ENCODE measurements at regions not wholly inside any gene's neighbourhood (a gene's known extent, or its start where the extent isn't known, plus 50 kb on each side); places are given as distances from the start of the nearest gene placed in this dataset.

DNA sequence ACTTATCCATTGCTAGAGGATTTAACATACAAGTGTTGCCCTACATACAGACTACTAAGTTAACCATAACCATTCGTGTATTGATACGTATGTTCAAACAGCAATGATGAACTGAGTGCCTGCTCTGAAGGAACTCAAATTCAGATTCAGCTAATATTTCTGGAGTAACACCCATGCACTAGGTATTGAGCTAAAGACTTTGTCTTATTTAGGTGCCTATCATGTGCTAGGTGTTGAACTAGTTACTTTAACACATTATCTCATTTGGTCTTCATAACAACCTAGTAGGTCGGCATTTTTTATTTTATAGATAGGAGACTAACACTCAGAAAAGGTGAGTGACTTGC lies 160.0 kb downstream of the LTN1 start:
- Histone ChIP-seq H3K36me3 (ENCODE audit: control insufficient read depth in 1 of 2, insufficient read depth in 2 of 2, low read length in 1 of 2) (no peaks in the 10 kb centered on the region), H3K27me3 (ENCODE audit: control insufficient read depth in 1 of 2, insufficient read depth in 2 of 2, low read length in 1 of 2) (no peaks in the 10 kb centered on the region), H3K27ac (ENCODE audit: low read depth in 1 of 2, low read length in 2 of 2) (no peak overlapping the region), H3K9me3 (ENCODE audit: control insufficient read depth, low read length) (no peaks in the 10 kb centered on the region), H3K4me3 (ENCODE audit: low read length in 2 of 2) (no peak overlapping the region), H3K4me1 (ENCODE audit: control insufficient read depth in 1 of 2, insufficient read depth in 2 of 2, low read length in 2 of 2) (no peaks in the 10 kb centered on the region)
- 94 to 97% methylated on average over 3 of the region's 3 CpGs for WGBS, 2 donors
- DNase-seq = no peak
- ATAC-seq (ENCODE audit: low FRiP score) = no peak
- intact Hi-C loops (cut with DNase I) = no loop called here

DNA sequence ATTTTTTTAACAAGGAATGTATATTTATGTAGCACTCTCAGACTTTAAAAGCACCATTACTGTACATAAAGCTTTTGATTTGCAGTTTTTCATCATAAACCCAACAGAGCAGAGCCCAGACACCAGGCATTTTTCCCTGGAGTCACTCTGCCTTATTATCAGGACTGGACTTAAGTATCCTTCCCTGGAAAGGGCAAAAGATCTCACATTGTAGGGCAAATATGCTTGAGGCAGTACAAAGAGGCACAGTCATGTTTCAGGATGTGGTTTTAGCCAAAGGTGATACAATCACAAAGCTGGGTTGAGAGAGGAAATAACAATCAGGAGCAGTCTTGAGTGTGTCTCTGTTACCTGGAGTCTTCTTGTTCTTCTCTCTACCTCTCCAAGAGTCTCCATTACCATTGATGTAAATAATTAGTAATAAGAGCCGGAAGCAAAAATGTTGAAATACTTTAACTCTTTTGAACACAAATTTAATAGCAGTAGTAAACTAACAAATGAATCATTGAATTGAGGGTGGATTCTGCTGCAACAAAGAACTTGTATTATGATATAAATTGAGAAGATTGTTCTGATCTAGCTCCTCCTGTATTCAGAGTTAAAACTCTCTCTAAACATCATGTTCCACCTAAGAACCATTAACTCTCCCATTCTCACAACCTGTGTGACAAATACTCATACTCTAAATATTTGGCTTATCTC lies 160.5 kb downstream of the LTN1 start:
- no peak for DNase-seq
- Histone ChIP-seq H3K4me3 (ENCODE audit: low read length in 2 of 2) (no peak overlapping the region), H3K36me3 (ENCODE audit: control insufficient read depth in 1 of 2, insufficient read depth in 2 of 2, low read length in 1 of 2) (no peaks in the 10 kb centered on the region), H3K27ac (ENCODE audit: low read depth in 1 of 2, low read length in 2 of 2) (no peak overlapping the region), H3K9me3 (ENCODE audit: control insufficient read depth, low read length) (no peaks in the 10 kb centered on the region), H3K4me1 (ENCODE audit: control insufficient read depth in 1 of 2, insufficient read depth in 2 of 2, low read length in 2 of 2) (no peaks in the 10 kb centered on the region), H3K27me3 (ENCODE audit: control insufficient read depth in 1 of 2, insufficient read depth in 2 of 2, low read length in 1 of 2) (no peaks in the 10 kb centered on the region)
- intact Hi-C loops (cut with DNase I) = no loop called here
- 80 to 94% methylated on average over 1 of the region's 1 CpG for WGBS, 2 donors
- ATAC-seq (ENCODE audit: low FRiP score) = no peak

DNA sequence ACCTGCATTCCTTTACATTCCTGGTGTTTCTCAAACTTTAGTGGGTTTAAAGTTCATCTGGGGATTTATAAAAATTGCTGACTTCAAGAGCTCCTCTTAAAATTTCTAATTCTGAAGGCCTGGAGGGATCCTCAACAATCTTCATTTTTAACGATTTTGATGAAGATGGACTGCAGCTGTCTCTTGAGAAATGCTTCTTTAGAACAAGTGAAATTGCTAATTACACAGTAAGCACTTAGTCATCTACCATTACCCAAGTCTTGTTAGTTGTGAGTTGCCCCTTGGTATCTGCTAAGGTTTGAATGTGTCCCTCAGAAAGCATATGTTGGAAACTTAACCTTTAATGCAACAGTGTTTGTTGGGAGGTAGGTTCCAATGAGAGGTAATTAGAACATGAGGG lies 163.7 kb downstream of the LTN1 start:
- H3K9me3 ChIP-seq (ENCODE audit: control insufficient read depth, low read length) = no peaks in the 10 kb centered on the region
- H3K36me3 ChIP-seq (ENCODE audit: control insufficient read depth in 1 of 2, insufficient read depth in 2 of 2, low read length in 1 of 2) = no peaks in the 10 kb centered on the region
- no peak for ATAC-seq (ENCODE audit: low FRiP score)
- H3K4me3 ChIP-seq (ENCODE audit: low read length in 2 of 2) = no peak overlapping the region
- no peak overlapping the region for H3K27ac ChIP-seq (ENCODE audit: low read depth in 1 of 2, low read length in 2 of 2)
- no peak for DNase-seq
- no peaks in the 10 kb centered on the region for H3K27me3 ChIP-seq (ENCODE audit: control insufficient read depth in 1 of 2, insufficient read depth in 2 of 2, low read length in 1 of 2)
- WGBS, 2 donors = 75 to 80% methylated on average over 1 of the region's 1 CpG
- intact Hi-C loops (cut with DNase I) = loop anchor here in 1 of 2 donors (10.0 kb wide), 1 partner anchor 46 kb away; no protein-coding TSS in a partner anchor
- H3K4me1 ChIP-seq (ENCODE audit: control insufficient read depth in 1 of 2, insufficient read depth in 2 of 2, low read length in 2 of 2) = peaks cover 0 to under 1% of the 10 kb centered on the region in 2 donors

DNA sequence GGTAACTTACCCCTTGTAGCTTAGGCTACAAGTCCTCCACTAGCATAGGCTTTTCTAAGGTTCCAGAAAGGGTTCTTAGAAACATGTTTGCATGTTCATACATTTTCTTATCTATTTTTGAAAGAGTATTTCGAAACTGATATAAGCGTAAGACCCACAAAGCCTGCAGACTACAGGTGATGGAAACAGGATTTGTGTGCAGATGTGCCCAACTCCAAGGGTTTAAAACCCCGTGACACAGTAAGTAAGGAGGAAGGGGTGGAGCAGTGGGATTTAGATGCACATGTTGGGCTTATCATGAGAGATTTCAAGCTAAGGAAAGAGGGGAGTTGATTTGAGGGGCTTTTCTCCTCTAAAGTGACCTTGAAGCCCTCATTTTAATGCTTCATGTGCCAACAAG lies 164.7 kb downstream of the LTN1 start:
- DNase-seq = no peak
- WGBS, 2 donors = 93 to 94% methylated on average over 3 of the region's 3 CpGs
- no peak overlapping the region for H3K27ac ChIP-seq (ENCODE audit: low read depth in 1 of 2, low read length in 2 of 2)

DNA sequence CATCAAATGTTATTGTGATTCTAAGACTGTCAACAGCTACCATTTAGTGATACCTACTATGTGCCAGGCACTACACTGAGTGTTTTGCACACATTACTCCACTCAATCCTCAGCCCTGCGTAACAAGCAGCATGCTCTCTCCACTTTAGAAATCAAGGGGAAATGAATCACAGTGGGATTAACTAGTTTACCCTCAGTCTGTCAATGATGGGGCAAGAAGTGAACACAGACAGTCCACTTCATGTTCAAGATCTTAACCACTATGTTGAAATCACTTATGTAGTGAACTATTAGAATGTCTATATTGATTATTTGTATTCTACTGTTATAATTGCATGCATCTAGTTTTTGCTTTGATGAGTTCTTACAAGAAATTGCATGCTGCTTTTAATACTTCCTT lies 165.3 kb downstream of the LTN1 start:
- Histone ChIP-seq H3K9me3 (ENCODE audit: control insufficient read depth, low read length) (no peaks in the 10 kb centered on the region), H3K4me3 (ENCODE audit: low read length in 2 of 2) (no peak overlapping the region), H3K4me1 (ENCODE audit: control insufficient read depth in 1 of 2, insufficient read depth in 2 of 2, low read length in 2 of 2) (peaks cover 0 to 6% of the 10 kb centered on the region in 2 donors), H3K27ac (ENCODE audit: low read depth in 1 of 2, low read length in 2 of 2) (no peak overlapping the region), H3K36me3 (ENCODE audit: control insufficient read depth in 1 of 2, insufficient read depth in 2 of 2, low read length in 1 of 2) (no peaks in the 10 kb centered on the region), H3K27me3 (ENCODE audit: control insufficient read depth in 1 of 2, insufficient read depth in 2 of 2, low read length in 1 of 2) (no peaks in the 10 kb centered on the region)
- no peak for DNase-seq
- intact Hi-C loops (cut with DNase I) = loop anchor here in 1 of 2 donors (10.0 kb wide), 1 partner anchor 47 kb away; no protein-coding TSS in a partner anchor
- 91 to 97% methylated on average over 1 of the region's 1 CpG for WGBS, 2 donors
- ATAC-seq (ENCODE audit: low FRiP score) = no peak

More for the DNA sequence above, 164.7 kb downstream of the LTN1 start:
- Histone ChIP-seq H3K9me3 (ENCODE audit: control insufficient read depth, low read length) (no peaks in the 10 kb centered on the region), H3K27me3 (ENCODE audit: control insufficient read depth in 1 of 2, insufficient read depth in 2 of 2, low read length in 1 of 2) (no peaks in the 10 kb centered on the region), H3K36me3 (ENCODE audit: control insufficient read depth in 1 of 2, insufficient read depth in 2 of 2, low read length in 1 of 2) (no peaks in the 10 kb centered on the region), H3K4me1 (ENCODE audit: control insufficient read depth in 1 of 2, insufficient read depth in 2 of 2, low read length in 2 of 2) (peaks cover 0 to 6% of the 10 kb centered on the region in 2 donors), H3K4me3 (ENCODE audit: low read length in 2 of 2) (no peak overlapping the region)
- intact Hi-C loops (cut with DNase I) = loop anchor here in 1 of 2 donors (10.0 kb wide), 1 partner anchor 47 kb away; no protein-coding TSS in a partner anchor
- ATAC-seq (ENCODE audit: low FRiP score) = no peak

DNA sequence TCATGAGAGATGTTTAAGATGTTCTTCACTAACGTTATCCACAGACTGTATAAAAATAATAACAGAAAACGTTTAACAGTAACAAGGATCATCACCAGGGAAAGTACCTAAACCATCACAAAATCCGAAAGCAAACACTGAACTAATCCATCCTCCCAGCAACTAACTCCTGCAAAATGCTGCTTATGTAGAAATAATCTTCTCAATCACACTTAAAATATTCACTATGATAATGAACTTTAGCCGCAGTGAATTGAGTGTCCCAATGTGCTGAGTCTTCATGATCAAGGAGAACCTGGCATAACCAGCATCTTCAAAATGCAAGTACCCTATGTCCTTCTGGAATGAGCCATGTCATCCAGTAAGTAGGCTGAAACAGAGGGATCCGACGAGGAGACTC lies 166.1 kb downstream of the LTN1 start:
- peaks cover 0 to 6% of the 10 kb centered on the region in 2 donors for H3K4me1 ChIP-seq (ENCODE audit: control insufficient read depth in 1 of 2, insufficient read depth in 2 of 2, low read length in 2 of 2)

DNA sequence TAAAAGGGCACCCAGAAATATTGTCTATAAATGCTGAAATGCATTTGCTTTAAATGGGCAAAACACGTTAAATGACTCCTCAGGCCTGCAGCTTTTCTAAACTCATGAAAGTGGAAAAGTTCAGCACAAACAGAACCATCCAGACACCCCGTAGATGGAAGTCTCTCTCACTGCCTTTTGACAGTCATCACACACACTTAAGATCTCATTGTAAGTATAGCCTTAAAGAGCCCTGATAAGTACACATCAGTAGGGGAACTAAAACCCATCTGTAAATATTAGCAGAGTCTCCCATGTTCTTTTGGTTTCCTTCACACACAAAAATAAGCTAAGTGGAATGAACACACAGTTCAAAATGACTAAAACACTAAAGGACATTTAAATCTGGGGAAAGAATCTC lies 166.7 kb downstream of the LTN1 start:
- no peak for ATAC-seq (ENCODE audit: low FRiP score)
- no peaks in the 10 kb centered on the region for H3K27me3 ChIP-seq (ENCODE audit: control insufficient read depth in 1 of 2, insufficient read depth in 2 of 2, low read length in 1 of 2)
- H3K4me3 ChIP-seq (ENCODE audit: low read length in 2 of 2) = no peak overlapping the region
- H3K9me3 ChIP-seq (ENCODE audit: control insufficient read depth, low read length) = no peaks in the 10 kb centered on the region
- H3K4me1 ChIP-seq (ENCODE audit: control insufficient read depth in 1 of 2, insufficient read depth in 2 of 2, low read length in 2 of 2) = peaks cover 0 to 6% of the 10 kb centered on the region in 2 donors
- DNase-seq = no peak
- 82 to 88% methylated on average over 2 of the region's 2 CpGs for WGBS, 2 donors
- no peak overlapping the region for H3K27ac ChIP-seq (ENCODE audit: low read depth in 1 of 2, low read length in 2 of 2)
- intact Hi-C loops (cut with DNase I) = loop anchor here in 1 of 2 donors (10.0 kb wide), 1 partner anchor 49 kb away; no protein-coding TSS in a partner anchor
- no peaks in the 10 kb centered on the region for H3K36me3 ChIP-seq (ENCODE audit: control insufficient read depth in 1 of 2, insufficient read depth in 2 of 2, low read length in 1 of 2)

More for the DNA sequence above, 166.1 kb downstream of the LTN1 start:
- whole genome bisulfite sequencing, 2 donors = 87 to 89% methylated on average over 6 of the region's 6 CpGs
- no peak overlapping the region for H3K27ac ChIP-seq (ENCODE audit: low read depth in 1 of 2, low read length in 2 of 2)
- H3K36me3 ChIP-seq (ENCODE audit: control insufficient read depth in 1 of 2, insufficient read depth in 2 of 2, low read length in 1 of 2) = no peaks in the 10 kb centered on the region
- H3K27me3 ChIP-seq (ENCODE audit: control insufficient read depth in 1 of 2, insufficient read depth in 2 of 2, low read length in 1 of 2) = no peaks in the 10 kb centered on the region
- DNase-seq = no peak
- no peak overlapping the region for H3K4me3 ChIP-seq (ENCODE audit: low read length in 2 of 2)
- no peak for ATAC-seq (ENCODE audit: low FRiP score)
- no peaks in the 10 kb centered on the region for H3K9me3 ChIP-seq (ENCODE audit: control insufficient read depth, low read length)
- intact Hi-C loops (cut with DNase I) = loop anchor here in 1 of 2 donors (10.0 kb wide), 1 partner anchor 48 kb away; no protein-coding TSS in a partner anchor

DNA sequence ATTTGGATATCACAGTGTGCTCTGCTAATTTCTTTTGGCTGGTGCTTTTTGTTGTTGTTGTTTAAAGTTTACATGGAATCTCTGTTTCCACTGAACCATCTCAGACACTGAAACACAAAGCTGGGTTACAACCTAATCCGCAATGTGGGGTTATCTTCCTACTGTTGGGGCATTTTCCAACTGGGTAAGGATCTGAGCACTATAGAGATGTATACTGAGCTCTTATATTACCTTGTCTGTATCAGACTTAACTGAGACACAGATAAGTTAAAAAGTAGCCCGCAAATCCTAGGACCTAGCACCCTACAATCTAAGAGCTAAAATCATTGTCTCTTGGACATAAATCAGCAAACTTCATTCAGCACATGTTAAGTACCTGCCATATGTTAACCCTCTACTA lies 169.2 kb downstream of the LTN1 start:
- DNase-seq (no peak), ATAC-seq (ENCODE audit: low FRiP score) (no peak)
- peak overlapping the region; percentile 70 to 77 for H3K27ac ChIP-seq (ENCODE audit: low read depth in 1 of 2, low read length in 2 of 2)
- intact Hi-C loops (cut with DNase I) = loop anchor here in 1 of 2 donors (5.0 to 10.0 kb wide), 2 partner anchors 51 to 74 kb away; no protein-coding TSS in a partner anchor
- H3K9me3 ChIP-seq (ENCODE audit: control insufficient read depth, low read length) = no peaks in the 10 kb centered on the region
- H3K4me1 ChIP-seq (ENCODE audit: control insufficient read depth in 1 of 2, insufficient read depth in 2 of 2, low read length in 2 of 2) = peaks cover 2 to 6% of the 10 kb centered on the region in 2 donors
- no peaks in the 10 kb centered on the region for H3K36me3 ChIP-seq (ENCODE audit: control insufficient read depth in 1 of 2, insufficient read depth in 2 of 2, low read length in 1 of 2)
- no peak overlapping the region for H3K4me3 ChIP-seq (ENCODE audit: low read length in 2 of 2)
- 69 to 74% methylated on average over 2 of the region's 2 CpGs for WGBS, 2 donors
- no peaks in the 10 kb centered on the region for H3K27me3 ChIP-seq (ENCODE audit: control insufficient read depth in 1 of 2, insufficient read depth in 2 of 2, low read length in 1 of 2)
